Neural cell (in vitro differentiated cells): ENCODE measurements at regions not wholly inside any gene's neighbourhood (a gene's known extent, or its start where the extent isn't known, plus 50 kb on each side); places are given as distances from the start of the nearest gene placed in this dataset.
"Not testable (repeated sequence)": the region's sequence is repeated elsewhere in the genome, so short reads cannot be mapped to it uniquely, and the experiment has no call there.

Experiments
- H2AFZ ChIP-seq: fragments of 200-600, 300-800 bp; sonication (generic), shearing (Covaris generic); 2 replicates; pipeline ENCODE4 v1.6.0; 2014; ENCODE audit warnings: low read depth, mild to moderate bottlenecking, antibody characterized with exemption, low read length, moderate library complexity
- H3F3A ChIP-seq: fragments of 200-600 bp; shearing (Covaris generic); 2 replicates; pipeline ENCODE4 v1.6.1; 2016; ENCODE audit warnings: mild to moderate bottlenecking, moderate library complexity, mixed read lengths, antibody characterized with exemption, low read length; ENCODE audit not compliant: insufficient read depth, poor library complexity, severe bottlenecking
- H3K27ac ChIP-seq: fragments of 200-600, 300-800 bp; sonication (generic), shearing (Covaris generic); 2 replicates; pipeline ENCODE4 v1.5.1; 2014; ENCODE audit warnings: mild to moderate bottlenecking, low read length, moderate library complexity
- H3K27me3 ChIP-seq: fragments of 300-800, 200-600 bp; sonication (generic), shearing (Covaris generic); 2 replicates; pipeline ENCODE4 v1.6.0; 2014; ENCODE audit warnings: mild to moderate bottlenecking, low read depth, low read length, moderate library complexity; ENCODE audit not compliant: insufficient read depth
- H3K36me3 ChIP-seq: fragments of 300-800, 200-600 bp; sonication (generic), shearing (Covaris generic); 2 replicates; pipeline ENCODE4 v1.5.1; 2014; ENCODE audit warnings: mild to moderate bottlenecking, antibody characterized with exemption, low read length, moderate library complexity; ENCODE audit not compliant: insufficient read depth
- H3K4me2 ChIP-seq: fragments of 300-800, 200-600 bp; sonication (generic), shearing (Covaris generic); 2 replicates; pipeline ENCODE4 v1.6.0; 2014; ENCODE audit warnings: mild to moderate bottlenecking, low read length
- H3K4me3 ChIP-seq: fragments of 300-800, 200-600 bp; sonication (generic), shearing (Covaris generic); 2 replicates; pipeline ENCODE4 v1.5.1; 2014; ENCODE audit warnings: mild to moderate bottlenecking, low read length, moderate library complexity
- H3K79me2 ChIP-seq: fragments of 200-600 bp; shearing (Covaris generic); replicated peaks from 2 replicates; pipeline ENCODE4 v1.6.0; 2014; ENCODE audit warnings: mild to moderate bottlenecking, low read length, moderate library complexity; ENCODE audit not compliant: insufficient read depth
- H3K9ac ChIP-seq: fragments of 300-800, 200-600 bp; sonication (generic), shearing (Covaris generic); 2 replicates; pipeline ENCODE4 v1.6.1; 2016; ENCODE audit warnings: mild to moderate bottlenecking, low read length, mixed read lengths
- H3K9me2 ChIP-seq: fragments of 200-600 bp; shearing (Covaris generic); 2 replicates; pipeline ENCODE4 v1.6.1; 2016; ENCODE audit warnings: mild to moderate bottlenecking, low read length, mixed read lengths; ENCODE audit not compliant: insufficient read depth
- H3K9me3 ChIP-seq: fragments of 200-600, 300-800 bp; sonication (generic), shearing (Covaris generic); 2 replicates; pipeline ENCODE4 v1.6.1; 2016; ENCODE audit warnings: mild to moderate bottlenecking, mixed run types, low read length, moderate library complexity, mixed read lengths
- H4K20me1 ChIP-seq: fragments of 200-600 bp; shearing (Covaris generic); 2 replicates; pipeline ENCODE4 v1.6.1; 2016; ENCODE audit warnings: mild to moderate bottlenecking, mixed run types; ENCODE audit not compliant: insufficient read depth
- CTCF ChIP-seq: fragments of 450-650 bp; IDR thresholded peaks from 2 replicates; pipeline ENCODE4 v1.5.1; 2014; ENCODE audit warnings: antibody characterized with exemption, mild to moderate bottlenecking, moderate library complexity; ENCODE audit not compliant: poor library complexity, severe bottlenecking
- EP300 ChIP-seq: fragments of 450-650 bp; conservative IDR thresholded peaks from 2 replicates; pipeline ENCODE4 v1.6.1; 2014; ENCODE audit warnings: antibody characterized with exemption, mild to moderate bottlenecking, moderate library complexity; ENCODE audit not compliant: poor library complexity, severe bottlenecking
- EZH2 ChIP-seq: fragments of 200-600, 300-800 bp; shearing (Covaris generic), sonication (generic); IDR thresholded peaks from 2 replicates; pipeline ENCODE4 v1.6.1; 2014; ENCODE audit warnings: antibody characterized with exemption, low read length, borderline replicate concordance, mild to moderate bottlenecking; ENCODE audit not compliant: insufficient read depth, poor library complexity, severe bottlenecking
- MXI1 ChIP-seq: fragments of 450-650 bp; conservative IDR thresholded peaks from 2 replicates; pipeline ENCODE4 v1.6.1; 2014; ENCODE audit warnings: antibody characterized with exemption, mild to moderate bottlenecking; ENCODE audit not compliant: poor library complexity, severe bottlenecking
- POLR2AphosphoS5 ChIP-seq: IDR thresholded peaks from 2 replicates; pipeline ENCODE4 v1.6.1; 2012
- RAD21 ChIP-seq: fragments of 450-650 bp; conservative IDR thresholded peaks from 2 replicates; pipeline ENCODE4 v1.6.1; 2014; ENCODE audit warnings: antibody characterized with exemption, mild to moderate bottlenecking, moderate library complexity
- SMC3 ChIP-seq: fragments of 450-650 bp; conservative IDR thresholded peaks from 2 replicates; pipeline ENCODE4 v1.6.1; 2014; ENCODE audit warnings: antibody characterized with exemption, mild to moderate bottlenecking, moderate library complexity; ENCODE audit not compliant: poor library complexity
- TAF1 ChIP-seq: IDR thresholded peaks from 2 replicates; pipeline ENCODE4 v1.6.1; 2012; ENCODE audit warnings: low read depth
- TF ChIP-seq, protein P1 (sequence below): IDR thresholded peaks from 2 replicates; pipeline ENCODE4 v1.6.1; 2012; ENCODE audit warnings: borderline replicate concordance

DNA sequence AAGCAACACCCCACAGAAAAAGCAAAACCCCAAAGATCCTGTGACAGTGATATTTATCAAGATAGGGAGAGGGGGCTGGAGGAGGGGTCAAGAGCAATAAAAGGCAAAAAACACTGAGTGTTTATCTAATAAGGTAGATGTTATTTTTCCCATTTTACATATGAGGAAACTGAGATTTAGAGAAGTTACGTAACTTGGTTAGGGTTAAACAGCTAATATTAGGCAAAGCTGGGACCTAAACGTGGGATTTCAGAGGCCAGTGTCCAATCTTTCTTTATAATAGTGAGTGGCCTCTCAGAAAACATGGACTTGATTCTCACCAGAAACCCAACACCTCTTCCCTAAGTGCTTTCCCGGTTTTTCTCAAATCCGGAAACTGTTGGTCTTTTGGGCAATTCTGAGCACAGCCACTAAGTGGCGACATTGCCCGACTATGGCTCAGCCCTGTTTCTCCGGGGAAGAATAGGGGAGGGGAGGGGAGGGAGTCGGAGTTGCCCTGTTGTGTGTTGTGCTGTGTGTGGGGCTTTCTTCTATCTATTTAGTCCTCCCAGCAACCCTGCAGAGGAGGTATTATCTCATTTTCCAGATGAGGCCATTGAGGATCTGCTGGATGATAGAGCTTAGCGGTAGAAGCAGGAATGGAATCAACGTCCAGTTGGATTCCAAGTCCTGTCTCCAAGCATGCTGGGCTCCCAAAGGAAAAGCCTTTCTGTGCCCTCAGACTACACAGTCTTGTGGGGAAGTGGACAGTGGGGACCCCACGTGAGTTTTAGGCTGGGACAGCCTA lies 58.7 kb upstream of the ETV3 start:
- H3K9ac ChIP-seq, H2AFZ ChIP-seq, H3K36me3 ChIP-seq, H3K79me2 ChIP-seq, H3F3A ChIP-seq, H3K27ac ChIP-seq, H3K4me2 ChIP-seq, H3K9me3 ChIP-seq, H4K20me1 ChIP-seq, H3K27me3 ChIP-seq, H3K9me2 ChIP-seq, H3K4me3 ChIP-seq: not testable (repeated sequence)
- TF ChIP-seq SMC3 (peak; percentile 37), RAD21 (peak; percentile 44), CTCF (peak; percentile 57)

- no peak overlapping the region for H3K4me2 ChIP-seq
- H3K27ac ChIP-seq: no peak overlapping the region
- no peaks in the 10 kb centered on the region for H4K20me1 ChIP-seq
- no peak overlapping the region for H3K9ac ChIP-seq
- no peaks in the 10 kb centered on the region for H3K9me2 ChIP-seq
- H3K4me3 ChIP-seq: no peak overlapping the region
- TF ChIP-seq EZH2 (no peak), MXI1 (no peak), SMC3 (no peak), TAF1 (no peak), CTCF (no peak), POLR2AphosphoS5 (no peak), EP300 (no peak), RAD21 (no peak)
- TF ChIP-seq, protein P1, sequence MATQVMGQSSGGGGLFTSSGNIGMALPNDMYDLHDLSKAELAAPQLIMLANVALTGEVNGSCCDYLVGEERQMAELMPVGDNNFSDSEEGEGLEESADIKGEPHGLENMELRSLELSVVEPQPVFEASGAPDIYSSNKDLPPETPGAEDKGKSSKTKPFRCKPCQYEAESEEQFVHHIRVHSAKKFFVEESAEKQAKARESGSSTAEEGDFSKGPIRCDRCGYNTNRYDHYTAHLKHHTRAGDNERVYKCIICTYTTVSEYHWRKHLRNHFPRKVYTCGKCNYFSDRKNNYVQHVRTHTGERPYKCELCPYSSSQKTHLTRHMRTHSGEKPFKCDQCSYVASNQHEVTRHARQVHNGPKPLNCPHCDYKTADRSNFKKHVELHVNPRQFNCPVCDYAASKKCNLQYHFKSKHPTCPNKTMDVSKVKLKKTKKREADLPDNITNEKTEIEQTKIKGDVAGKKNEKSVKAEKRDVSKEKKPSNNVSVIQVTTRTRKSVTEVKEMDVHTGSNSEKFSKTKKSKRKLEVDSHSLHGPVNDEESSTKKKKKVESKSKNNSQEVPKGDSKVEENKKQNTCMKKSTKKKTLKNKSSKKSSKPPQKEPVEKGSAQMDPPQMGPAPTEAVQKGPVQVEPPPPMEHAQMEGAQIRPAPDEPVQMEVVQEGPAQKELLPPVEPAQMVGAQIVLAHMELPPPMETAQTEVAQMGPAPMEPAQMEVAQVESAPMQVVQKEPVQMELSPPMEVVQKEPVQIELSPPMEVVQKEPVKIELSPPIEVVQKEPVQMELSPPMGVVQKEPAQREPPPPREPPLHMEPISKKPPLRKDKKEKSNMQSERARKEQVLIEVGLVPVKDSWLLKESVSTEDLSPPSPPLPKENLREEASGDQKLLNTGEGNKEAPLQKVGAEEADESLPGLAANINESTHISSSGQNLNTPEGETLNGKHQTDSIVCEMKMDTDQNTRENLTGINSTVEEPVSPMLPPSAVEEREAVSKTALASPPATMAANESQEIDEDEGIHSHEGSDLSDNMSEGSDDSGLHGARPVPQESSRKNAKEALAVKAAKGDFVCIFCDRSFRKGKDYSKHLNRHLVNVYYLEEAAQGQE: no peak
- H3K79me2 ChIP-seq: no peaks in the 10 kb centered on the region
- H3K27me3 ChIP-seq: no peaks in the 10 kb centered on the region
- H3K36me3 ChIP-seq: no peaks in the 10 kb centered on the region
- H2AFZ ChIP-seq: no peak overlapping the region
- H3F3A ChIP-seq: no peaks in the 10 kb centered on the region
- H3K9me3 ChIP-seq: no peaks in the 10 kb centered on the region
Observed at GRCh38 chr1:157196245-157196543, 58.0 kb upstream of the ETV3 start.
